GM19240 (cell line): ENCODE measurements at regions not wholly inside any gene's neighbourhood (a gene's known extent, or its start where the extent isn't known, plus 50 kb on each side); places are given as distances from the start of the nearest gene placed in this dataset.

Experiments
- DNase-seq: peaks from one replicate; pipeline ENCODE4 v3.0.0; 2011; ENCODE audit warnings: low spot score; ENCODE audit not compliant: insufficient read length

DNA sequence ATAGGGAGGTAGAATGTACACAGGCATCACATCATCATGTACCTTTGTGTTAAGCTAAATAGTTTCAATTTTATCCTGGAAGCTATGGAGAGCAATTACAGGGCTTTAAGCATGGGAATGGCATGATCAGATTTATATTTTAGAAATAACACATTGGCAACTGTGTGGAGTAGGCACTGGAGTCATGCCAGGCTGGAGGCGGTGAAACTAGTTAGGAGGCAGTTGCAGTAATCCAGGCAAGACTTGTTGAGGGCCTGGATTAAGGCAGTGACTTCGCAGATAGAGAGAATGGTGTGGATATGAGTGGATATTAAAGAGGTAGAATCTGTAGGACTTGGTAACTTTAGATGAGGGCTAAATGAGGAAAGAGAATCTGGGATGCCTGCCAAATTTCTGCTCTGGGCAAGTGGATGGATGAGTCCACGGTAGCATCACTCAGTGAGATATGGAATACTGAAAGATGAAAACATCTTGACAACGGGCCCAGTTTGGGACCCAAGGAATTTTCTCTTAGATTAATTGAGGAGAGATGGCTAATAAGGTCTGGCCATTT, 506.2 kb downstream of the FGF9 start:
- DNase-seq, result no peak

DNA sequence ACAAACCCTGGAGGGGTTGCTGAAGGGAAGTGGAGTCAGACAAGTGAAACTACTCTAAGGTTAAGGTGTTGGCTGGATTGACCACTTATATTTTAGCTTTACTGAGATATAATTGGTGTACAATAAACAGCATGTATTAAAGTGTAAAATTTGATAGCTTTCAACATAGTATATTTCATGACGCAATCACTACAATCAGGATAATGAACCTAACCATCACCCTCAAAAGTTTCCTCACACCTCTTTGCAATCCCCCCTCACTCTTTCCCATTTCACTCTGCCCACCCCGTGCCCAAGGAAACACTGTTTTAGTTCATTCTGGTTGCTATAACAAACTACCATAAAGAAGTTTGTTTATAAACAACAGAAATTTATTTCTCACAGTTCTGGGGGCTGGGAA, 508.0 kb downstream of the FGF9 start:
- DNase-seq, result no peak

DNA sequence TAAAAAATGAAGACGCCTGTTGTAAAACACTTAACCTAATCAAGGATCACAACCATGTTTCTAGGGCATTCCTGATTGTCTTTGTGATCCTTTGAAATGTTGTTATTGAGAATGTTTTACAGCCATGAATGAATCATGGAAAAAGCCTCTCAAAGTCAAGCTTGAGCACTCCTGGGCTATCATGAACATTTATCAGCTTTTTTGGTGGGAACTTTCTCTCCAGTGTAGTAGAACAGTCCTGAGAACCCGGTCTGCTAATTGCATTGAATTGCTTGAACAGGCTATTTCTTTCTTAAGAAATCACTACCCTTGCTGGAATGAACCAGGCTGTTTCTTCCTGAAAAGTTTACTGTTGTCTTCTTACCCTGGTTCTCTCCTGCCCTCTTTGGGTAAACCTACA, 516.5 kb downstream of the FGF9 start:
- DNase-seq, result no peak

DNA sequence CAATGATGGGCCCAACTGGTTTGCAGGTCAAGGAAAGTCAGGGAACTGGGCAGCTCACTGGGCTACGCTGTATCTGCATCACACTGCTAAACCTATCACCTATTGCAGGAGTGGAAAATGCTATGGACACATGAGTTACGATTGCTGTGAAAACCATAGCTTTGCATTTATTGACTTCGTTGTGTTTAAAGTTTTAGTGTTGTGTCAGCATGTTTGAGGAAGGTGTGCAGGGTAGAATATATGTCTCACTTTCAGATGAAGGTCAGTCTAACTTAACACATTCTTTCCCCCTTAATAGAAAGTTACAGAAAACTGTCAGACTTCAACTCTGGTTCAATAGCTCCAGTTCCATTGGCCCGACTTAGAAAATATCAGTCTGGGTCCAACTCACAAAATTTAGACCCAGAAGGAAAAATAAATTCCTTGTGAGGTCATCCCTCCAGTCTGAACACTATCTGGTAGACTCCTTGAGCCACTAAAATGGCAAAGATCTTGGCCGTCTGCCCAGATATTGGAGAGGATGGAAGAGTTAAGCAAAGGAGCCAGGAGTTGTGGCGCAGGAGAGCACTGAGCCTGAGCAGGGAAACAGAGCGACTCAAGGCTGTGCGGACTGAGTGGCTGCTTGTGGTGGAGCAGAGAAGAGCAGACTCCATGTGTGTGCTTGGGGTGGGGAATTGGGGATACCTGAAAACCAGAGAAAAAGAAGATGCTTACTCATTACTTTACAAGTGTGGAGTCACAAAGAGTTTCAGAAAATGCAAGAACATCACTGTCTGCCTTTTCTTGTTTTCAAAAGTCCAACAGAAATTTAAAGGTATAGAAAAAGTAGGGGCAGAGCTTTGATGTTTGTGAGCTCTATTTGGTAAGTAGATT, 518.5 kb downstream of the FGF9 start:
- DNase-seq, result no peak

DNA sequence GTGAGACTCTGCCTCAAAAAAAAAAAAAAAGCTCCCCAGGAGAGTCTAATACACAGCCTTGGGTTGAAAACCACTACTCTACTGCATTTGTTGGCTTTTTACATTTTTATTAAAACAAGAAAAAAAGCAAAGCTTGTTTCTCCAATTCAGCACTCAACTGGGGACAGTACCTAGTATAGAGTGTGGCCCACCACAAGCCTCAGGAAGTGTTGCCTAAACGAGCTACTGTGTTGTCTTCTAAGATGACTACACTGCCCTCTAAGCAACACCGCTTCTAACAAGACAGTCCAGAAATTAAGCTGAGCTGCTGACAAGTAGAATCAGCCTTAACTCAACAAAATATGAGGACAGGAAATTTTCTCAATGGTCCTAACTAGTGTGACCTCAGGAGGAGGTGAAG, 522.2 kb downstream of the FGF9 start:
- no peak for DNase-seq

DNA sequence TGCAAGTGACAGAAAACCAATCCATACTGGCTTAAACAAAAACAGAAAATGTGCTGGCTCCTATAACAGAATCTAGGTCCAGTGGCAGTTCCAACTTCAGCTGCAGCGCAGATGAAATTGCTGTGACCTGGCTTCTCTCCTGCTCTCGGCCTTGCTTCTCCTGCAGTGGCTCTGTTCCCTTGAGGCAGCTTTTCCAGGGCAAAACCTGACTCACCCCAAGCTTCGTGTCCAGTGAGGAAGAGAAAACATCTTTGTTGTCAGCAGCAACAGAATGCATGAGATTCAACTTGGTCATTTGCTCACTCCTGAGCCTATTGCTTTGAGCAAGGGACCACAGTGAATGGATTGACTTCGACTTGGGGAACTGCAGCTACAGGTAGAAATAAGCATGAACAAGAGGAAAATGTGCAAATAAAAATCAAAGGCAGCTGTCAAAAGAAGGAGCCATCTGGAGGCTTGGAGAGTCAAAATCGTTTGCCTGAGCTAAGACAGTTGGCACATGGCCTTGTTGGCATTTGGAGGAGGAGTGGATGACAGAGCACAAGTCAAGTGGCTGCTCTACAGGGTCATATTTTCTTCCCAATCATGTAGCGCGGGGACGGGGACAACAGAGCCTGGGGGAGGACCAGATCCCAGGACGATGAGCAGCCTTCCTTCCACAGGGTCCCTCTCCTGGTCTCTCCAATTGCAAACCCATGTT, 523.4 kb downstream of the FGF9 start:
- no peak for DNase-seq

DNA sequence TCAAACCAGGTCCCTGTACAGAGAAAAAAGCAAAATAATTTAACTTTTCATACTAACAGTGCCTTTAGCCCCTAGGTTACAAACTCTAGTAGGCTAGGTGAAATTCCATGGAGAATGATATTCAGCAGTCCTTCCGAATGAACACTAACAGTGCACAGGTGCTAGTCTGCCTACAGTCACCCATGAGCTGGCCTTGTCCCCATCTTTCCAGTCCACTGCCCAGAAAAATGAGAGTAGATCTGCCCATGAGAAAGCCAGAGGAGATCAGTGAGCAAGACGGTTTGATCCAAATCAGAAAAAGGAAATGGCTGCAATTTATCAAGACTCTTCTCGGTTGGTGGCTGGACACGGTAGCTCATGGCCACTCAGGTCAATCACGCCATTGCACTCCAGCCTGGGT, 524.9 kb downstream of the FGF9 start:
- DNase-seq, result no peak

DNA sequence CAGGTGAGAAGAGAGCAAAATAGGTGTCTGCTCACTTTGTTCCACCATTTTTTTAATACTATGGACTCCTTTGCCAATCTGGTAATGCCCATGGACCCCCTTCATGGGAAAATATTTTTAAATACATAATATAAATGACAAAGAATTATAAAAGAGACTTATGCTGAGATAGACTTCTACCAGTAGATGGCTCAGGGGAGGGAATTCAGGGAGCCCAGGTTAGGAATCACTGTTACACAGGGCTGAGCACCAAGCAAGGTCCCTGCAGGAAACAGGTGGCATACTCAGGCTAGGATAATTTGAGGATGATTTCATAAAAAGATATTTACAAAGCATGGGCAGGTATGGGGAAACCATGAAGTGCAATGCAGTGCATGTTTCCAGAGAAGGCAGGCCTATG, 525.9 kb downstream of the FGF9 start:
- no peak for DNase-seq

DNA sequence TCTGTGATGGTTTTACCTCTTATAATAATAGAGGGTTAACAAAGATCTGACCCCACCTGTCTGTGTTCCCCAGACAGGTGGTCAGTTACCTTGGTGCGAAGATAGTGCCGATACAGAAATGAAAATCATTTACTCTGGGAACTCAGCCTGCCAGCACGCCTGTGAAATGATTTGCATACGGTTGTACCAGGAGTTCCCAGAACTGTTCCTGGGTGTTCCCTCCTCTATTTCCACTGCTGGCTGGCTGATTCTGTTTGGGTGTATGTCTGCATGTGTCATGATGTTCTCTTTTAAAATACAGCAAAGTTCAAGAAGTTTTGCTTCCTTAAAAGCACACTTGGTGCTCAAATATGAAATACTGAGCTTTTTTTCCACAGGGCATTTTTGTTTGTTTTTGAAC, 527.1 kb downstream of the FGF9 start:
- no peak for DNase-seq

DNA sequence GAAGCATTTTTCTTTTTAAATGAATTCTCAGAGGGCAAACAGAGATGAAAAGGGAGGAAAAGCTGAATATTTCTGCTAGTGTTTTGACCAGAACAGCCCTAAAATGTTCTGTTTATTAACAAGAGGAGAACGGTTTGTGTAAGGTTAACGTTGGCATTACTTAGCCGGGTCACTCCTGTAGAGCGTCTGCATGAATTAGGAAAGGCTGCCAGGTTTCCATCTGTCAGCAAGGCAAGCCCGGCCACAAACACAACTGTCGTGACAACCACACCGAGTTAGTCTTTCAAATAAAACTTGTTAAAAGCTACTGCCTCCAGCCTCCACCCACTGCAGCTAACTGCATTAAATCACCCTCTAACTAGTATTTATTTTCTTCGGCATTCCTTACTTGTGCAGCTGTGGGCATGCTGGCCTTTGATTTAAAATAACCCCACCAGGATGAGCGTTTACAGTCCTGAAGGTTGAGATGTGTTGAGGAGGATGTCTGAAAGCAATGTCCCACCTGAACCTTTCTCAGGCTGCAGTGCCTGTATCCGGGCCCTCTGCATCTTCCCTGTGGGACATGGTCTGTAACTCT, 527.9 kb downstream of the FGF9 start:
- DNase-seq, result no peak

DNA sequence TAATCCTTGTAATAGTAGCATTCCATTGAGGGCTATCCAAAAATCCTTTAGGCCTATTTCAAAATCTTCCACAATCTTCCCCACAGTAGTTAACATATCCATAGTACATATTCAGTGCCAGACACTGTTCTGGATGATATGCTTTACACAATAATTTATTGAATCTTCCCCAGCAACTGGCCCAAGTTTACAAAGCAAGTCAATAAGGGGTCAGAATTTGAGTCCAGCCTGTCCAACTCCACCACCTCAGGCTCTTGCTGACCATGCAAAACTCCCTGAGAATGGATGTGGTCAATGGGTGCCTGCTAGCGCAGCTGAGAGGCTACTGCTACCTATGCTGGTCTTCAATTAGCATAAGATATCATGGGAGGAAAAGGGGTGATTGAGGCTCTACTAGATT, 529.6 kb downstream of the FGF9 start:
- no peak for DNase-seq

DNA sequence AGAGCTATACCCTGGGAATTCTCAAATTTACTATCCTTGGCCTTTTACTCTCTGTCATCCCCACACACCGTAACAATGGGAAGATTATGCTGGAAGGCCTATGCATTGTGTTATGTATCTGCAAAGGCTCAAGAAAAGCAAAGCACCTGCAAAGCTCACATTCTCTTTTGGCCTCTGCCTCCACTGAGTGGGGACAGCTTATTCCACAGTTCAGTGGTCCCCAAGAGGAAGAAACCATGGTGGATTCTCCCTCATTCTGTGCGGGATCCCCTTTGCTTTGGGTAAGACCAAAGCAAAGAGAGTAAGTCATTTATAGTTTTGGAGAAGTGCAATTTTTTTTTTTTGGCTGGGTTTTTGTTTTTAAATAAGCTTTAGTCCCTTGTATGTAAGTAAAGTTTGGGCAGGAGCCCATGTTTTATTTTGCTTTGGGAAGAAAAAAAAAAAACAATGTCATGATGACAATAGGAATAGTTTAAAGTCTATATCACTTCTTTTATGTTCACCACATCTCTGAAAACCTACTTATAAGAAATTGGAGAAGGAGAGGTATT, 530.6 kb downstream of the FGF9 start:
- DNase-seq, result no peak

DNA sequence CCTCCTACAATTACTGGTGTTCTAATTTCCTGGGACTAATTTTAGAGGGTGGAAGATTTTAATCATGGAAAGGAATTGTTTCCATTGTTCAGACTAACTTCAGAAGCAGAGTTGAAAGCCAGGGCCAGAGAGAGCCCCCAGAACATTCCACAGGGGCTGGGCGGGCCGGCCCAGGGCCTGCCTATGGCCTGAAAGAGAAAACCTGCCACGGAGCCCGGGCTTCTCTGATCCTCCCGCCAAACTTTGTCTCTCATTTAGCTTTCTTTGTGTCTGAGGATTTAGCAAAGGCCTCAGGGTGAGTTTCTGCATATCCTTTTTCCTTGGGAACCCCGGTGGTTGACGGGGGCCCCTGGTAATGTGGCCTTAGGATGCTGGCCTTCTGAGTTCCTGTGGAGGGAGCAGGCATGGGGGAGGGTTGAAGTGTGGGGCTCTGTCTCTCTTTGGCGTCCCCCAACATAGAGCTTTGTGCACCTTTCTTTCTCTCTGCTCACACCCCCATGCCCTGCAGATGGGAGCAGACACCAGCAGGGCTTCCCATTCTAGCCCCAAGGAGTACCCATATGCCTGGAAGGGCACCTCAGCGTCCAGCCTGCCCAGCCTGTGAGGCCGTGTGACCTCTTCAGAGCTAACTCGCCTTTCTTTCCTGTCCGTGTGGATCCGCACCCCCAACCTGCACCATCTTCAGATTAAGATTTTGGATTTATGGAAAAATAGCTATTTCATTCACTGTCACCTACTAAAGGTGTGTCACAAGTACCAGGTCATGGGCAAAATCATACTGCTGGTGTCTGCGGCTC, 539.5 kb downstream of the FGF9 start:
- no peak for DNase-seq

DNA sequence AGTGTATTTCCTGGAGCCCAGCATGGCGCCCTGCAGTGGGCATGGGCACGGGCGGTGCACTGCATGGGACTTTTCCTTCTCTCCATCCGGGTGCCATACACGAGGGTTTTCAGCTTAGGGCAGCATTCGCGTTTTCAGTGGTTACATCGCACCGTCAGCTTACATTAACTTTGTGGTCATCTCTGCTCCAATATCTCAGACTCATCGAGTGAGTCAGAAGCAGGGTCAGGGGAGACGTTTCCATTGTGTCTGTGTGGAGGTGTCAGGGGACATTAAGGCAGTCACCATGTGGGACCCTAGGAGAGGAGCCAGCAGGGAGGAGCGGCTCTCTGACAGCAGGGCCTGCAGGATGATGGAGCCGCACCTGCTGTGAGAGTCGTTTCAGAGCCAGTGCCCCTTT, 541.0 kb downstream of the FGF9 start:
- no peak for DNase-seq

DNA sequence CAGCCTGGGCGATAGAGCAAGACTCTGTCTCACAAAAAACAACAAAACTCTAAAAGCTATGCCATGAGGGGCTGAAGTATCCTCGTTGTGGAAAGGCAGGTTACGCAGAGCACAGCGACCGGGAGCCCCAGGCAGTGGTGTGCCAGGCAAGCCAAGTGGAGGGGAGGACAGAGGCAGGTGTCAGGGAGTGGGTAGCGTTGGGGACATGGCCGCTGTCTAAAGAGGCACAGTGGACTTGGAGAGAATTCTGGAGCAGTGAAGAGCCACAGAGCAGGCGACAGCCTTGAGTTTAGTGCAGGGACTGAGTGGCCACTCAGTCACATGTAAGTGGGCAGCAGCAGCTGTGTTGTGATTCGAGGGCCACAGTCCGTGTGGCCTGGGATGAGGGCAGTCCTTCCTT, 541.7 kb downstream of the FGF9 start:
- no peak for DNase-seq

DNA sequence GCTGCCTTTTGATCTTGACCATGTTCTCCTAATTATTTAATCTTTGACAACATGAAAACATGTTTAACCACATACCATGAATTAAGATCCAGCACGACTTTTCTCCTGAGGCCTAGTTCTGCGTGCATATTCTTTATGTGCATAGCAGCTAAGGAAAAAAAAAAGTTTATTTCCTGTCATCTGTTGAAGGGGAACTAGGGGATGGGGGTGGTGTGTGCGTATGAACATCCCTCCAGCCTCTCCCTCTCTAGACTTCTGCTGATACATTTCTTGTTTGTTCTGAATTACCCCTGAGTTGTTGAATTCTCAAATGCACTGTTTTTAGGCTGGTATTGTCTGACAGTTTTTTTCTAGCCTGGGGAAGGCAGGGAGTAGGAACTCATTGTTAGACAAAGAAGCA, 543.3 kb downstream of the FGF9 start:
- no peak for DNase-seq

DNA sequence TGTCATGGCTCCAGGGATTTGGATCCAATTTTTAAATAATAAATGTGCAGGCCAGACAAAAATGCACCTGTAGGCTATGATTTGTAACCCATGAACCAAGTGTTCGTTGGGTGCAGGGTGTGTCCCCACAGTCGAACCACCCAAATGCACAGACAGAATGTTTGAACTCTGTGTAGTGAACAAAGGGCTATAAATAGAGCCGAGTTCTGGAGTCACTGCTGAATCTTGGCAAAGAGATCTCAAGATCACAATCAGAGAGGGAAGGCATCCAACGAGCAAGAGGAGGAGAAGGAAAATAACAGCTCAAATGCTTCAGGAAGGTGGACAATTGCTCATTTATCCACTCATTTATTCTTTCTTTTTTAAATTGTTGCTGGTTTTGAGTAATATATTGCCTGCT, 547.9 kb downstream of the FGF9 start:
- no peak for DNase-seq

DNA sequence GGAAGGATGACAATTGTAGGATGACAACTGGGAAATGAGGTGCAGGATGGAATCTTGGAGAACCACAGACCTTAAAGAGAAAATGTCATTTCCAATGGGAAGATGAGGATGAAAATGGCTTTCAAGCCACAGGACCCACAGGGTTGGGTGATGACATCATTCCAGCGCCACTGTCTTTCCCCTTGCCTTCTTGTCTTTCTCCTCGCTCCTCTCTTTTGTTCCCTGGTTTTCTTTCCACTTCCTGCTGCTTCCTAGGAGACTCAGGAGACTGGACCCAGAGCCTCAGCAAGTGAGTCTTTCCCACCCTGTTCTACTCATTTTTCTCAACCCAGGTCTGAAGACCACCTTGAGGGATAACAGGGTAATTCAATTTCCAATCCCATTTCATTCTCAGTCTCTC, 548.8 kb downstream of the FGF9 start:
- no peak for DNase-seq

DNA sequence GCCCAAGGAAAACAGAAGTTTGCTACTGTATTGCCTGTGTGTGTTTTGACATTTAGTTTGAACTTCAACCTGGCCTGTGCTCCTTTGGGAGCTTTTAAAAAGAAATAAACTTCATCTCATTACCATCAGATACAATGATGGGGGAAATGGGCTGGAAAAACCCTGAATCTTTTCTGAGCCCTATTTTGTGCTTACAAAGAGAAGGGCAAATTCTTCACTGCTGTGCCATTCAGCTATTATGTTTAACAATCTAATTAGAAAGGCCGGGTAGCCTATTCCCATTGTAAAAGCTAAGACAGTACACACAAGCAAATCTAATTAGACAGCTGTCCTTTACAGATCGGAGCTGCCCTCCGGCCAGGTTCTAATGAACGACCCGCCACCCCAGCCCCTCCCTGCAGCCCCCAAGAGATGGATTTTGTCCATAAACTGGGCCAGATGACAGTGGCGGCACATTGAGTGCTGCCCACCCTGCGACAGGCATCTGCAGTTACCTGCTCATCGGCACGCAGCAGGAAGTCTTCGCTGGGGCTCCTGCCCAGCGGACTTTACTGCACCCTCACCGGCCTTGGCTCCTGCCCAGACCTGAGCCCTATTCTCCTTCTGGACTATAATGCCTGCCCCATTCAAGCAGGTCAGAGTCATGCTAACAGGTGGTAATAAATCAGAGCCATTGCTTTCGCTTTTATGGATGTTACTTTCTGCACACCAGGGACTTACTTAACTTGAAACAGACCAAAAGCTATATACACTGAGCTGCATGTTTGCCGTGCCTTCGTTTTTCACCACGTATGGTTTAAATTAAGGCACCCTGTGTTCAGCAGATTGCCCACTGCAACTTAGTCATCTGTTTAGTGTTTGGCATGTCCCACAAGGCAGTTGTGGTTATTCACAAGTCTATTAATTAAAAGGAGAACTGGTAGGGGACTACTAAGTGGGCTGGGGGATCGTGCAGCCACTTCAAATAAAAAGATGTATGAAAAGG, 549.6 kb downstream of the FGF9 start:
- DNase-seq, result no peak

DNA sequence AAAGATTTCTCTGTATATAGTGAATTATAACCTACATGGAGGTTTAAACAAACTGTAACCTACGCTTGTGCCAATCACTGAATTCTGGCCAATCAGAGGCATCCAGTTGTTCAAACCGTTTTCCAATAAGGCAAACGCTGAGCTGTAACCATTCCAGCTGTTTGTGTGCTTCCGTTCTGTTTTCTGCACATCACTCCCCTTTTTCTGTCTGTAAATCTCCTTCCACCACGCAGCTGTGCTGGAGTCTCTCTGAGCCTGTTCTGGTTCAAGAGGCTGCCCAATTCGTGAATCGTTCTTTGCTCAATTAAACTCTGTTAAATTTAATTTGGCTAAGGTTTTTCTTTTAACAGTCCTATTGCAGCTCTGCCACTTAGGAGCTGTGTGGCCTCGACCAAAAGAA, 552.5 kb downstream of the FGF9 start:
- no peak for DNase-seq
